HG03095 (cell line): ENCODE measurements at regions not wholly inside any gene's neighbourhood (a gene's known extent, or its start where the extent isn't known, plus 50 kb on each side); places are given as distances from the start of the nearest gene placed in this dataset.

Experiments
- ATAC-seq: cut with Tn5 transposase; IDR thresholded peaks from one replicate; pipeline ENCODE4 v1.9.1; 2021; ENCODE audit warnings: moderate library complexity; ENCODE audit not compliant: unreplicated experiment

DNA sequence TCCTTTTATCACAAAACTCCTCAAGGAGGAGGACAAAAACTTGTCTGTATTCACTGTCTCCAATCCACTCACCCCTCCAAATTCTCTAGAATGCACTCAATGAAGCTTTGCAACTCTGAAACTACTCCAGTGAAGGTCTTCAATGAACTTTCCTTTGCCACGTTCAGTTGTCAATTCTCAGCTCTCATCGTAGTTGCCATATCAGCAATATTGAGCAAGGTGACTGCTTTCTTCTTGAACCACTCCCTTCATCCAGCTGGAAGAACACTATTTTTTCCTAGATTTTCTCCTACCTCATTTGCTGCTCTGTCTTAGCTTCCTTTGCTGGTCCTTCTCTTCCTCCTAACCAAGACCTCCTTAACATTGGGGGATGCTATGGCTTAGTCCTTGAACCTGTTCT, 191.8 kb downstream of the KDR start:
- ATAC-seq, result no peak

DNA sequence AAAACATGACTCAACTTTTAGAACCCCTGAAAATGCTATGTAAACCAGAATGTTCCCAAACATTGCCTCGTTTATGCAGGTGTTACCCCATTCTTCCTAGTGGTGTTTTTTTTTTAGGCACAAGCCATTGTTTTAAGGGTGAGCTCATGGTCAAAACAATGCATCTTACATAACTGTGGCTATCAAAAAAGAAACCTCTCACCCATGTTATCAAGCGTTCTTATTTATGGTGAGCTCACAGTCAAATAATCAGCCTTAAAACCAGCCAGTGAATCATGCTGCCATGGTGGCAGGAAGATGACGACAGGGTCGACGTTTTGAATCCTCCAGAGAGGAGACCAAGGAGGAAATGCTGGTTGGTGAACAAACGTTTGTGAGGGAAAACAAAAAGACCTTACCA, 195.2 kb downstream of the KDR start:
- ATAC-seq, result no peak

DNA sequence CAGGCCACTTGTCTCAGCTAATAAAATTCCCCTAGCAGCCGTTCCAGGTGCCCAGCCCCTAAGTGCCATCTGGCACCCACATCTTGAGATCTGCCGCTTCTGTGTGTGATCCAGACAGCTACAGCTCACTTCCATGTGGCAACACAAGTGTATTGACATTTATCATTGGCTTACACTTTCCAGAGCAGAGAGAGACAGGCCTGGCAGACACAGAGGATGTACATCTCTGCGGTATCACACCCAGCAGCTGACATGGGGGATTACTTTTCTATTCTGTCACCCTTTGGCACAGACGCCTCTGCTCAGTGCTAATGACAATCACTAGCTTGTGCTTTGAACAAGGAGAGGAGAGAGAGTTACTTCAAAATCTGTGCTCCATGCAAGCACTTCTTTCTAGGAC, 195.9 kb downstream of the KDR start:
- ATAC-seq, result no peak

GRCh38 chr4:54924891-54925290, 200.5 kb downstream of the KDR start:
- no peak for ATAC-seq

- ATAC-seq, result no peak
Observed at GRCh38 chr4:54915276-54915675, 210.1 kb downstream of the KDR start.

DNA sequence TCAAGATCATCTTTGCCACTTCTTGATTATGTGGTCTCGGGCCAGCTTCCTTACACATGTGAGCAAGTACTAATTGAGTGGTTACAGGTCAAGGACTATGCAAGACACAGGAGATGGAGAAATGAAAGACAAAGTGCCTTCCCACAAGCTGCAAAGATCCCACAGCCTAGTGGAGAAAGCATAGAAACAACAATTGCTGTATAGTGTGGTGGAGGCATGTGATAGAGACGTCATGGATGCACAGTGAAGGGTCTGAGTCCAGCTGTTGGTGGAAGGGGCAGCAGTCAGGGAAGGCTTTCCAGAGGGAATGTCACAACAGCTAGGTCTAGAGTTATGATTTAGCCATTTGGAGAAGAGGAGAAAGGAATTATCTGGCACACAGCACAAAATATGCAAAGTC, 210.6 kb downstream of the KDR start:
- ATAC-seq, result no peak

DNA sequence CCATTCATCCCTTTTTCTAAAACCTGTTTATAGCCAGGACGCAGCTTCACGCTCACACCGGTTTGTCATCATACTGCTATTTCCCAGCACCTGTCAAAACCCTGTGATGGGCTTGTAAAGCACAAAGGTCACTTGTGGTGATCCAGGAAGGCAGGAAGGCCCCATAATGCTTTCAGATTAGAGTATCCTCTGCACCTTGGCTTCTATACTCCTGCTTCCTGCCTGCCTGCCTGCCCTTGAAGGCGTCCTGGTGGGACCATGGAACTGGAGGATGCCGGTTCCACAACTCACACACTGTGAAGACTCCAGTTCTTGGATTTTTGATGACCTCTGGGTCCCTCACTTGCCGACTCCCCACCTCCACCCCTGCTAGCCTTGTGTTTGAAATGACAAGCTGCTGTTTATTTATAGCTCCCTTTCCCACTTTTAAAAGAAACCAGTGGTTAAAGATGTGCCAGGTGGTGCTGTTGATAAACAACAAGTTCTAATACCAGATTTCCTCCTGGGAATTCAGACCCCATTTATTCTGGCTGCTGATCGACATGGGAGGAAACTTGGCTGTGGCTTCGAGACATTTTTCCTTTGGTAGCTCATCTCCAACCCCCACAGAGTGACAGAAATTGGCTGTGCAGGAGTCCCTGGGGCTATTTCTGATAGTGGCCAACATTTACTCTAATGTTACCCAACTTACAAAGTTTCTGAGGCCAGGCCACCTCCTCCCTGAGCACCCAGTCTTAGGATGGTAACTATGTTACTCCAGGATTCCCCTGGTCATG, 211.5 kb downstream of the KDR start:
- ATAC-seq, result no peak

GRCh38 chr4:54912155-54912554, 213.2 kb downstream of the KDR start:
- no peak for ATAC-seq

DNA sequence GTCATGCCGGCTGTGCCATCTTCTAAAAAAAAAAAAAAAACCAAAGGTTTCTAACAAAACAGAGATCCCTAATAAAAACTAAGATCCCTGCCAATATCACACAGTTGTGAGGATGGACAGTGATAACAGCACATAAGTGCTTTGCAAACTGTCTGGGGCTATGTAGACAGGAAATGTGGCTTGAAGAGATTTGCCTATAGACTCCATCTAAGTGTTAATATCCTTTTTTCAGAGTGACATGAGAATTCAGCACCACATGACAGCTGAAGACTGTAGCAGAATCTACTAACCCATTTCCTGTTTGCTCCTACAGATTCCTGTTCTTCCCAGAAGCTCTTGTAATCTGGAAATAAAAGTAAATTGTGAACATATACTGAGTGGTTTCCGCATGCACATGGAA, 215.4 kb downstream of the KDR start:
- ATAC-seq, result no peak

- ATAC-seq, result no peak
Observed at GRCh38 chr4:54908763-54909162, 216.6 kb downstream of the KDR start.

DNA sequence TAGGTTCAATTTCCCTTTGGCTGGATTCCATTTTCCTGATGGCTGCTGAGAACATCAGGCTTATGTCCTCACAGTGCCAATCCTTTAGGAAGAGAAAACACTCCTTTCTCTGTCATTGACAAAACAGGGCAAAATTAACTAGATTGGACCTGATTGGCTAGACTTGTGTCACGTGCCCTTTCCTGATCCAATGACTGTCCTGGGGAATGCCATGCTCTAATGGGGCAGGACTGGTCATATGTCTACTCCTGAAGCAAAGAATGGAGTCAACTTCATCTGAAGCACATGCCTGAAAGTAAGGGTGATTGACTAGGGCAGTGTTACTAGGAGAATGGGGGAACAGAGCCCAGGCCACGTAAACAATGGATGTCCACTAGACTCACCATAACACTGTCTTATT, 220.4 kb downstream of the KDR start:
- no peak for ATAC-seq

DNA sequence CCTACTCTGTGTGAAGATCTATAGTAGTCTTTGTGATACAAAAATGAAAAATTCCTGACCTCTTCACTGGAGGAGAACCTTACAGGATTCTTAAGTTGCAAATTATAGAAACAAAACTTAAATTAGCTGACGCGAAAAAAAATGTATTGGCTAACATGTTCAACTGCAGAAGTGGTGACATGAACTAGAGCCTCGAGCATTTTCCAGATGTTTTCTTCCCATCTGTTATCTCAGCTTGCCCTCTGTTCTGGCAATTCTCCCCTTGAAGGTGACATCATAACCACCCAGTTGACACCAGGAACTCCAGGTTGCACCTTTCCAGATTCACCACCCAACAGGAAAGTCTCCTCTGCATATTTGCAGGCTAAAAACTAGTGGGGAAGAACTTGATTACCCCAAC, 222.4 kb downstream of the KDR start:
- ATAC-seq, result no peak

- no peak for ATAC-seq
Observed at GRCh38 chr4:54902271-54902670, 223.1 kb downstream of the KDR start.

DNA sequence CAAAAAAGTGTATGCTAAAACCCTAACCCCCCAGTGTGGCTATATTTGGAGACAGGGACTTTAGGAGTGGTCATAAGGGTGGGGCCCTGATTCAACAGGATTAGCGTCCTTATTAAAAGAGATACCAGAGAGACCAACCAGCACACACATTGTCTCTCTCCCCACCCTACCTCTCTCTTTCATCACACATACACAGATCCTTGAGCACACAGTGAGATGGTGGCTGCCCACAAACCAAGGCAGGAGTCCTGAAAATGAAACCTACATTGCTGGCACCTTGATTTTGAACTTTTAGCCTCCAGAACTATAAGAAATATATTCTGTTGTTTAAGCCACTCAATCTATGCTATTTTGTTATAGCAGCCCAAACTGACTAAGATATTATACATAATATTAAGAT, 224.2 kb downstream of the KDR start:
- ATAC-seq, result no peak

DNA sequence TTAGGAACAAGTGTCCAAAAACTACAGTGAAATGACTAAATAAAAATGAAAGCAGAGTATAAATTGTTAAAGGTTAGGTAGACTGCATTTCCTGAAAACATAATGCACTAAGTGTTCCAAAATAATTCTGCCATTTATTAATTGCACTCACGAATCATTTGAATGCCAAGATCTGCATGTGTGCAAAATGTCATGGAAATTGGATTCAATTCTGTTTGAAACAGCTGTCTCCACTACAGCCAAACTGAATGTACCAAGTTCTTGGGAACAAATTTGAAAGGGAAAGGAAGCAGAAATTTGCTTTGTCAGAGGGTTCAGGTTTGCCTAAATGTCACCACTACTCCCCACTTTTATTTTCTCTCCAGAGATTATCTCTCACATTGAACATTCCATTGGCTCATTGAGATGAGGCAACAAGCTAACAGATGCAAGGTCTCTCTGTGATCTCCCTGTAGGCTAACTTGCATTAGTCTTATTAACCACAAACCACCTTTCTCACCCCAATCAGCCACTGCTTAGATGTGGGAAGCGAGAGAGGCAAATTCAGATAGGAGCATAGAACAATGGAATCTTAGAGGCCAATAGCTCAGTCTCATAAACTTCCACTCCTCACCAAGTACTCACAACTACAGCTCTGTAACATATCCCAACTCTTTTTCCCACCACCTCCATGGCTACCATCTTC, 226.6 kb downstream of the KDR start:
- ATAC-seq, result no peak

- ATAC-seq, result no peak
Observed at GRCh38 chr4:54898056-54898562, 227.3 kb downstream of the KDR start.

DNA sequence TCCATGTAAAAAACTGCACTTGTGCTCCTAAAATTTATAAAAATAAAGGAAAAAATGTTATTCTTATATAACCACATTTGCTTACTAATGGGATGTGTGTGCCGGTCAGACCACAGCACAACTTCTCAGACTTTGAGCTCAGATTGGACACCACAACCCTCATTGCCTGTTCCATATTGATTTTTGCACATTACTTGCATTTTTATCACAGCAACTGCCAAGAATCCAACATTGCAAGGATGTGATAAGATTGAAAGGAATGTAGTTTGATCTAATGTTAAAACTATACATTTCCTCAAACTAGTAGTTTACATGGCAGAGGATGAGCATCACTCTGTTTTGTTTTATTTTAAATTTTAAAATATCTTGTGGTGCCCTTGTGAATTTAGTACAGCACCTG, 227.8 kb downstream of the KDR start:
- ATAC-seq, result no peak

DNA sequence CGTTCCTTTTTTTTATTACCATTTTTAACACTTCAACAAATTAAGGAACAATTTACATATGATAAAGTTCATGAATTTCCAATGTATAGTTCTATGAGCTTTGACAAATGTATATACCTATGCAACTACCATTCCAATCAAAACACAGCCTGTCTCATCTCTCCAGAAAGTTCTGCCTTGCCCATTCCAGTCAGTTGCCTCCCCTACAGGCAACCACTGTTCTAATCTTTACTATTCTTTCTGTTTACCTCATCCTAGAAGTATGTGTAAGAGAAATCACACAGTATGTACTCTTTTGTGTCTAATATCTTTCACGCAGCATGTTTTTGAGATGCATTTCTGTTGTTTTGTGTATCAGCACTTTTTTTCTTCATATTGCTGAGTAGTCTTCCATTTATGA, 224.9 kb downstream of the KIT start:
- ATAC-seq, result no peak

DNA sequence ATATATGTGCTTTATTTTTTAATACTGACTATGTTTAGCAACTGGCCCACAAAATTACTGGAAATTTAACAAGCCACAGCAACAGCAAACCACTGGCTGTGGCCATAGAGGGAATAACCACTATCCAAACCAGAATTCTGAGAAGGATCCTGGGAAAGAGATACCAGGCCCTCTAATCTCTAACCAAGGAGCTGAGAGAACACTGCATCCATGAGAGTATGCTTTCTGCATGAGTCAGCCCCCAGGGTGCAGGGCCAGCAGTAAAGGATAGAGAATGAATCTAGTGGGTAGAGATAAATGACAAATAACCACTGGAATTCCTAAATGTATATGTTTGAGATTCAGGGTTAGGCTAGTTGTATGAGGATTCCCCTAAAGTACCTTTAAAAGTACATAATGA, 221.8 kb downstream of the KIT start:
- no peak for ATAC-seq

GRCh38 chr4:54877006-54877405, 219.2 kb downstream of the KIT start:
- ATAC-seq, result no peak

GRCh38 chr4:54872261-54872660, 214.5 kb downstream of the KIT start:
- ATAC-seq, result no peak

DNA sequence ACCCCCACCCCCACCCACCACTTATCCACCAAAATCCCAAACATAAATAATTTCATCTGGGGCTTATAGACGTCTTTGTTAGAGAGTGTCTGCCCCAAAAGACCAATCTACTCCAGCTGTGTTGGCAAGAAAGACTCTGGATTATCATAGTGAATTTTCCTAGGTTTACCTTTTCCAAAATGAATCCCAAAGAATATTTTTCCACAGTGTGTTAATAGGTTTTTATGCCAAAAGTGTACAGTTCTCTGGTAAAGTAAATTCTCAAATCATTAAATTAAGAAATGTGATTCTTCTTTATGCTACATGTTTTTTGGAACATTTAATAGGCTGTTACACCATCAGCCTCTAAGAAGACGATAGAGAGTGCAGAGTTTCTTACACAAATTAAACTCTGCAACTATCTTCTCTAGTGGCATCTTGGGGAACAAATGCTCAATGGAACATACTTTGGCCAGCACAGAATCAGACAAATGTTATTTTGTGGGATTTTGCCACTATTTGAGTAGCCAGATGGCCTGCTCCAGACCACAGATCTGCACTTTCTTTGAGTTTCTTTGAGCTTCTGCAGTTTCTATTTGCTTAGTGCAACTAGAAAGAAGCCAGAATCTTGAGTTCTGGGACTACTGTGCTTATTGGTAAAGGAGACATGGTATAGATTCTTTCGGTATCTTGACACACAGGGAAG, 206.0 kb downstream of the KIT start:
- ATAC-seq, result no peak
